Heart left ventricle (tissue), 16 donors: ENCODE measurements at regions not wholly inside any gene's neighbourhood (a gene's known extent, or its start where the extent isn't known, plus 50 kb on each side); places are given as distances from the start of the nearest gene placed in this dataset.

ENCODE experiments used
- ATAC-seq, 4 donors: fragments of 200-7000 bp; cut with Tn5 transposase; one replicate each; pipeline ENCODE4 v1.9.1; 2020 to 2022; ENCODE audit warnings: moderate library complexity in 4 of 4, mild to moderate bottlenecking in 3 of 4, moderate number of reproducible peaks in 1 of 4
- DNase-seq, 5 donors: peaks; one replicate each; pipeline ENCODE4 v3.0.0-alpha.2; 2020
- H3K27ac ChIP-seq, 12 donors: fragments of 200-600 bp; sonication (generic) in 4 of 12; one replicate each; pipeline versions ENCODE4 v1.5.0 to v1.8.0; 2016 to 2022; ENCODE audit warnings: mild to moderate bottlenecking in 2 of 12
- H3K27me3 ChIP-seq, 9 donors: fragments of 200-600 bp; sonication (generic) in 2 of 9; one replicate each; pipeline versions ENCODE4 v1.5.1 to v1.8.0; 2016 to 2022; ENCODE audit warnings: mild to moderate bottlenecking in 3 of 9
- H3K36me3 ChIP-seq, 9 donors: fragments of 200-600 bp; sonication (generic) in 2 of 9; one replicate each; pipeline versions ENCODE4 v1.5.0 to v1.8.0; 2018 to 2022; ENCODE audit warnings: mild to moderate bottlenecking in 2 of 9
- H3K4me1 ChIP-seq, 12 donors: fragments of 200-600 bp; sonication (generic) in 4 of 12; one replicate each; pipeline versions ENCODE4 v1.5.0 to v1.8.0; 2016 to 2022; ENCODE audit warnings: mild to moderate bottlenecking in 3 of 12
- H3K4me3 ChIP-seq, 12 donors: fragments of 200-600 bp; sonication (generic) in 4 of 12; one replicate each; pipeline versions ENCODE4 v1.5.0 to v1.8.0; 2017 to 2022; ENCODE audit warnings: mild to moderate bottlenecking in 9 of 12, moderate library complexity in 4 of 12
- H3K9me3 ChIP-seq, 12 donors: fragments of 200-600 bp; sonication (generic) in 4 of 12; one replicate each; pipeline versions ENCODE4 v1.5.0 to v1.8.0; 2016 to 2022; ENCODE audit warnings: mild to moderate bottlenecking in 1 of 12
- POLR2A ChIP-seq, 2 donors: fragments of 450-650 bp; IDR thresholded peaks; one replicate each; pipeline ENCODE4 v1.6.1; 2017; ENCODE audit warnings: antibody characterized with exemption in 2 of 2, mild to moderate bottlenecking in 2 of 2, moderate library complexity in 2 of 2
- WGBS, 4 donors: extraction: QIAGEN DNeasy Blood & Tissue Kit in 2 of 4; methylation state at CpG; one replicate each; pipeline versions ENCODE4 v1.1.5 to v1.1.7; 2013 to 2018; 5-methylcytosine and 5-hydroxymethylcytosine counted together
- intact Hi-C, 10 donors: fragments of 100-400 bp; cut with DNase I; formaldehyde crosslinking; loops; one replicate each; pipeline versions ENCODE4 v1.11.1 to v1.14.2; 2022
- TF ChIP-seq, protein P1 (sequence below), 12 donors: fragments of 200-600 bp; sonication (generic) in 4 of 12; IDR thresholded peaks; one replicate each; pipeline versions ENCODE4 v1.5.0 to v1.8.0; 2018 to 2022; ENCODE audit warnings: antibody characterized with exemption in 12 of 12, mild to moderate bottlenecking in 5 of 12
- donor health status: ischemic (EF 13 %, LVEDD 7.1; RV severe dilation, severe dysfunction).
- donor health status: healthy with polysubstance abuse.
- donor health status: DM: no; HTN: yes; CAD: no.
- donor health status: DM: no; HTN: no; CAD: no.
- donor health status: ischemic (EF 25% LVEDD 6.9; RV normal size, moderate dysfunction).
- donor health status: ischemic (EF 25% LVEDD 5.7; RV mildly dilated, moderate dysfunction).
- donor health status: healthy.
- donor health status: DM: yes; HTN: yes; CAD: no.
- donor health status: ischemic (EF 35%, LVEDD 5.7; RV mildly dilated, moderate dysfunction).
- donor health status: nonischemic (EF 11% LVEDD 7.7; RV severe dilation, severe dysfunction).
- donor health status: DM: yes; HTN: yes; CAD: no.
- donor health status: PGD.
- donor health status: ischemic (EF 29% LVEDD 5.4; RV normal size, mild dysfunction).
- donor health status: nonischemic (EF 23%, LVEDD 6.1; RV moderate dilation, normal function).

DNA sequence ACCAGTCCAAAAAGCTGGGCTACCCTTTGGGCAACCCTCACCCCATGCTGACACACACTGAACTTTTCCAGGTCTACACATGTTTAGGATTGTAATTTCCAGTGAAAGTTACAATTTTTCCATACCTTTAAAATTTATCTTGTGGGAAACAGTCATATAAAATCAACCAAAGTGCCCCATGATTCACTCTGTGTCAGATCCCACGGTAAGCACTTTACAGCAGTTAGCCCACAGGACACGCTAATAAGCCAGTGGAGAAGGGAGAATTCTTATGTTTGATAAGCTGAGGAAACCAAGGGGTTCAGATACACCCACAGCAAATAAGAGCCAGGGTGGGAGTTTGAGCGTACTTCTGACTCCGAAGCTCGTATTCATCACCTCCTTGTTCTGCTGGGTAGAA lies 72.4 kb upstream of the TBL1X start:
- Histone ChIP-seq H3K27ac (no peak overlapping the region), H3K36me3 (no peaks in the 10 kb centered on the region), H3K4me1 (no peaks in the 10 kb centered on the region), H3K4me3 (no peak overlapping the region), H3K27me3 (peaks cover 0 to 9% (median 0%) of the 10 kb centered on the region in 9 donors), H3K9me3 (peaks cover 0 to 3% (median 0%) of the 10 kb centered on the region in 12 donors)
- 87 to 96% (median 92%) methylated on average over 5 of the region's 5 CpGs for WGBS, 4 donors
- intact Hi-C loops, result no loop called here
- no peak for ATAC-seq
- DNase-seq, result no peak
- TF ChIP-seq, protein P1, sequence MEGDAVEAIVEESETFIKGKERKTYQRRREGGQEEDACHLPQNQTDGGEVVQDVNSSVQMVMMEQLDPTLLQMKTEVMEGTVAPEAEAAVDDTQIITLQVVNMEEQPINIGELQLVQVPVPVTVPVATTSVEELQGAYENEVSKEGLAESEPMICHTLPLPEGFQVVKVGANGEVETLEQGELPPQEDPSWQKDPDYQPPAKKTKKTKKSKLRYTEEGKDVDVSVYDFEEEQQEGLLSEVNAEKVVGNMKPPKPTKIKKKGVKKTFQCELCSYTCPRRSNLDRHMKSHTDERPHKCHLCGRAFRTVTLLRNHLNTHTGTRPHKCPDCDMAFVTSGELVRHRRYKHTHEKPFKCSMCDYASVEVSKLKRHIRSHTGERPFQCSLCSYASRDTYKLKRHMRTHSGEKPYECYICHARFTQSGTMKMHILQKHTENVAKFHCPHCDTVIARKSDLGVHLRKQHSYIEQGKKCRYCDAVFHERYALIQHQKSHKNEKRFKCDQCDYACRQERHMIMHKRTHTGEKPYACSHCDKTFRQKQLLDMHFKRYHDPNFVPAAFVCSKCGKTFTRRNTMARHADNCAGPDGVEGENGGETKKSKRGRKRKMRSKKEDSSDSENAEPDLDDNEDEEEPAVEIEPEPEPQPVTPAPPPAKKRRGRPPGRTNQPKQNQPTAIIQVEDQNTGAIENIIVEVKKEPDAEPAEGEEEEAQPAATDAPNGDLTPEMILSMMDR (IDR thresholded peaks at IDR 0.05), result no peak
- no peak for TF ChIP-seq POLR2A (IDR thresholded peaks at IDR 0.05)

GRCh38 chrX:9393571-9393970 lies 71.3 kb upstream of the TBL1X start:
- WGBS, 4 donors, result 73 to 83% (median 78%) methylated on average over 4 of the region's 4 CpGs
- Histone ChIP-seq H3K4me1 (no peaks in the 10 kb centered on the region), H3K36me3 (no peaks in the 10 kb centered on the region), H3K9me3 (no peaks in the 10 kb centered on the region), H3K27me3 (peaks cover 0 to 5% (median 0%) of the 10 kb centered on the region in 9 donors), H3K27ac (no peak overlapping the region), H3K4me3 (no peak overlapping the region)
- no peak for DNase-seq
- ATAC-seq, result no peak
- intact Hi-C loops, result no loop called here
- no peak for TF ChIP-seq POLR2A (IDR thresholded peaks at IDR 0.05)
- TF ChIP-seq, protein P1 (IDR thresholded peaks at IDR 0.05), result no peak

GRCh38 chrX:9394212-9394611 lies 70.6 kb upstream of the TBL1X start:
- Histone ChIP-seq H3K36me3 (no peaks in the 10 kb centered on the region), H3K27me3 (peaks cover 0 to 5% (median 0%) of the 10 kb centered on the region in 9 donors), H3K4me3 (no peak overlapping the region), H3K9me3 (no peaks in the 10 kb centered on the region), H3K4me1 (no peaks in the 10 kb centered on the region), H3K27ac (no peak overlapping the region)
- intact Hi-C loops, result no loop called here
- no peak for TF ChIP-seq POLR2A (IDR thresholded peaks at IDR 0.05)
- TF ChIP-seq, protein P1 (IDR thresholded peaks at IDR 0.05), result no peak
- 76 to 88% (median 82%) methylated on average over 12 of the region's 12 CpGs for WGBS, 4 donors
- ATAC-seq (no peak), DNase-seq (no peak)

DNA sequence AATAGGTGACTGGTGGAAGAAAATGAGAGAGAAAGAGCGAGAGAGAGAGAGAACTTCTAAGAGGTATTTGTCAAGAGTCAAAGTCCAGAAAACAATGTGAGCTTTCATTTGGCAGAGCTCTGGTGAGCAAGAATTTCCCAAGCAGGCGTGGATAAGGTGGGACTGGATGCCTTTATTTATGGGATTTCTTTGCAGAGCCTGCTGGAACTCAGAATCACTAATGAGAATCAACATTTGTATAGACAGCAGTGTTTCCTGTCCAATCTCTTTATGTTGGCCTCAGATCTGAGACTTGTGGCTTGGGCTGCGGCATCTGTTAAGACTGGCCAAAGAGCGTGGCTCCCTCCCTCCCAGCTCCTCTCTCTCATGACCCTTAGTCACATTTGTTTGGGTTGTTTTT lies 67.9 kb upstream of the TBL1X start:
- H3K27ac ChIP-seq, result no peak overlapping the region
- H3K4me1 ChIP-seq, result no peaks in the 10 kb centered on the region
- intact Hi-C loops, result no loop called here
- no peaks in the 10 kb centered on the region for H3K9me3 ChIP-seq
- H3K4me3 ChIP-seq, result no peak overlapping the region
- DNase-seq (no peak), ATAC-seq (no peak)
- WGBS, 4 donors, result 56 to 66% (median 61%) methylated on average over 4 of the region's 4 CpGs
- no peak for TF ChIP-seq POLR2A (IDR thresholded peaks at IDR 0.05)
- TF ChIP-seq, protein P1 (IDR thresholded peaks at IDR 0.05), result no peak
- H3K36me3 ChIP-seq, result no peaks in the 10 kb centered on the region
- H3K27me3 ChIP-seq, result peaks cover 0 to 5% (median 0%) of the 10 kb centered on the region in 9 donors
